Pancreas (tissue), 10 donors: ENCODE measurements at regions not wholly inside any gene's neighbourhood (a gene's known extent, or its start where the extent isn't known, plus 50 kb on each side); places are given as distances from the start of the nearest gene placed in this dataset.
"Not testable (repeated sequence)": the region's sequence is repeated elsewhere in the genome, so short reads cannot be mapped to it uniquely, and the experiment has no call there.

ENCODE experiments used
- ATAC-seq, 4 donors: fragments of 200-7000 bp; cut with Tn5 transposase; one replicate each; pipeline versions ENCODE4 v1.8.0 to v1.9.1; 2020; ENCODE audit warnings: mild to moderate bottlenecking in 4 of 4, moderate library complexity in 4 of 4
- DNase-seq, 6 donors: peaks; one replicate each; pipeline ENCODE4 v3.0.0-alpha.2; 2020
- FAIRE-seq: peaks from 2 replicates; lab custom pipeline; 2012; peaks lifted over from hg19 to GRCh38; lab: Jason Lieb, UNC
- H3K27ac ChIP-seq, 4 donors: fragments of 200-600 bp; sonication (generic); 1 replicate in 3 of 4; 2 replicates in 1 of 4; pipeline versions ENCODE4 v1.5.0 to v1.8.0; 2020
- H3K27me3 ChIP-seq, 4 donors: fragments of 200-600 bp; one replicate each; pipeline ENCODE4 v1.8.0; 2021
- H3K36me3 ChIP-seq, 3 donors: fragments of 200-600 bp; sonication (generic) in 1 of 3; one replicate each; pipeline versions ENCODE4 v1.5.0 to v1.8.0; 2020 to 2021
- H3K4me1 ChIP-seq, 3 donors: fragments of 200-600 bp; one replicate each; pipeline ENCODE4 v1.8.0; 2021
- H3K4me3 ChIP-seq, 4 donors: fragments of 200-600 bp; sonication (generic) in 2 of 4; one replicate each; pipeline versions ENCODE4 v1.5.0 to v1.8.0; 2020 to 2021
- H3K9me3 ChIP-seq, 4 donors: fragments of 200-600 bp; one replicate each; pipeline ENCODE4 v1.8.0; 2021
- WGBS, 2 donors: extraction: QIAGEN DNeasy Blood & Tissue Kit; methylation state at CpG; one replicate each; pipeline ENCODE4 v1.1.7; 2013; 5-methylcytosine and 5-hydroxymethylcytosine counted together
- intact Hi-C, 3 donors: fragments of 100-400 bp; cut with DNase I; formaldehyde crosslinking; loops; one replicate each; pipeline versions ENCODE4 v1.11.1 to v1.14.2; 2022
- TF ChIP-seq, protein P1 (sequence below), 4 donors: fragments of 200-600 bp; sonication (generic) in 3 of 4; IDR thresholded peaks; one replicate each; pipeline versions ENCODE4 v1.5.0 to v1.8.0; 2021; ENCODE audit warnings: antibody characterized with exemption in 4 of 4
- donor health status: healthy with polysubstance abuse.
- donor health status: DM: no; HTN: no; CAD: no; lungs with moderate emphysema.
- donor health status: DM: no; HTN: no; CAD: no.
- donor health status: control.
- donor health status: control.
- donor health status: Bipolar disorder and iron deficiency.
- donor health status: DM: yes; HTN: yes; CAD: no.
- donor health status: DM: no; HTN: no; CAD: no.
- donor health status: DM: no; HTN: no; CAD: no.
- donor health status: DM: yes; HTN: yes; CAD: no.

DNA sequence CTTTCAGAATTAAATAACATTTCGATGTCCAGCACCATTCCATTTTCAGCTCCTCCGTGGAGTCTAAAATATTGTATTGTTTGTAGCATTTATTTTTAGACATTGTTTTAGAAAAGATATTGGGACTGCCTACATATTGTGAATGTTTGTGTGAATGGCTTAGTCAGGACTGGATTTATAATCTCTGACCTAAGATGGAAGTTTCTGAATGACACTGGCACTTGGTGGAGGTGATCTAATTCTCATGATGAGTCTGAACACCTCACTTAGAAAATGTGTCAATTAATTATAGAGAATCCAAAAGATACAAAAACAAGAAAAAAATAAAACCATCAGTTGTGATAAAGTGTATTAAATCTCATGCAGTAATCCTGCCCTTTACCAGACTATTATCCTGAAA lies 60.8 kb upstream of the HBS1L start:
- FAIRE-seq (no peak), ATAC-seq (no peak), DNase-seq (no peak)
- 79% methylated on average over 2 of the region's 2 CpGs for WGBS, 2 donors
- no peak overlapping the region for H3K27ac ChIP-seq
- no peaks in the 10 kb centered on the region for H3K36me3 ChIP-seq
- intact Hi-C loops, result no loop called here
- TF ChIP-seq, protein P1, sequence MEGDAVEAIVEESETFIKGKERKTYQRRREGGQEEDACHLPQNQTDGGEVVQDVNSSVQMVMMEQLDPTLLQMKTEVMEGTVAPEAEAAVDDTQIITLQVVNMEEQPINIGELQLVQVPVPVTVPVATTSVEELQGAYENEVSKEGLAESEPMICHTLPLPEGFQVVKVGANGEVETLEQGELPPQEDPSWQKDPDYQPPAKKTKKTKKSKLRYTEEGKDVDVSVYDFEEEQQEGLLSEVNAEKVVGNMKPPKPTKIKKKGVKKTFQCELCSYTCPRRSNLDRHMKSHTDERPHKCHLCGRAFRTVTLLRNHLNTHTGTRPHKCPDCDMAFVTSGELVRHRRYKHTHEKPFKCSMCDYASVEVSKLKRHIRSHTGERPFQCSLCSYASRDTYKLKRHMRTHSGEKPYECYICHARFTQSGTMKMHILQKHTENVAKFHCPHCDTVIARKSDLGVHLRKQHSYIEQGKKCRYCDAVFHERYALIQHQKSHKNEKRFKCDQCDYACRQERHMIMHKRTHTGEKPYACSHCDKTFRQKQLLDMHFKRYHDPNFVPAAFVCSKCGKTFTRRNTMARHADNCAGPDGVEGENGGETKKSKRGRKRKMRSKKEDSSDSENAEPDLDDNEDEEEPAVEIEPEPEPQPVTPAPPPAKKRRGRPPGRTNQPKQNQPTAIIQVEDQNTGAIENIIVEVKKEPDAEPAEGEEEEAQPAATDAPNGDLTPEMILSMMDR (IDR thresholded peaks at IDR 0.05), result no peak
- H3K27me3 ChIP-seq, result no peaks in the 10 kb centered on the region
- no peaks in the 10 kb centered on the region for H3K9me3 ChIP-seq
- no peak overlapping the region for H3K4me3 ChIP-seq
- H3K4me1 ChIP-seq, result no peaks in the 10 kb centered on the region

DNA sequence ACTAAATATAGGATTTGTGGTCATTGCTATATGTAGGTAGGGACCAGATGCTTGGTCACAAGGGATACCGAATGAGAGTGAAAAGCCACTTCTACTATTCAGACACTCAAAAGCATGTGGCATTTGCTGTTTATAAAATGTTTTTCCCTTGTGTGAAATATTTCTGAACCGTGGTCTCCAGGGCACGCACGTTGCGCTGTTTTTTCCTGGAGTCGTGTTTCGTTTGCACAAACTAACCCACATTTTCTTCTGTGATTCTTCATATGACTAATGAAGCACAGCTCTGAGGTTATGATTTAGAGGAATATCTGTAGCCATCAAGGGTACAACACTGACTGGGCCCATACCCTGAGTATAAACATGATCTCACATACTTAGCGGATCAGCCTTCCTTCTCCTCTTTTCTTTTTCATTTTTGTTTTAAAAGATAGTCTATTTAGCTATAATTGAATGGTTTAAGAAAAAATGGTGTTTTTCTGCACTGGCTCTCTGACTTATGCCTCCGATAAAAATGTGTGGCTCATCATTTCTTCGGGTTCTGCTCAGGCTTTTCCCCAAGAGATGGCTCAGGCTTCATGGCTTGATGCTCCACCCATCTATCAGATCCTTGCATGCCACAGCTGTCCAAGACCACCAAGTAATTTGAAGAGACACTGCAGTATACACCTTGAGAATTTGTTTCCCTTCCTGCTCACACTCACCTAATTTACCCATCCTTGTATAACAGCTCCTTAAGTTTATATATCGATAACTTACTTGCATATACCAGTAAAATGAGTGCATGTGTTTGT lies 59.9 kb upstream of the HBS1L start:
- Histone ChIP-seq H3K27ac (no peak overlapping the region), H3K36me3 (no peaks in the 10 kb centered on the region), H3K27me3 (no peaks in the 10 kb centered on the region), H3K4me3 (no peak overlapping the region), H3K9me3 (no peaks in the 10 kb centered on the region), H3K4me1 (no peaks in the 10 kb centered on the region)
- no peak for ATAC-seq
- WGBS, 2 donors, result 77 to 84% methylated on average over 11 of the region's 11 CpGs
- TF ChIP-seq, protein P1 (IDR thresholded peaks at IDR 0.05), result no peak
- DNase-seq, result no peak
- FAIRE-seq, result no peak
- intact Hi-C loops, result no loop called here

DNA sequence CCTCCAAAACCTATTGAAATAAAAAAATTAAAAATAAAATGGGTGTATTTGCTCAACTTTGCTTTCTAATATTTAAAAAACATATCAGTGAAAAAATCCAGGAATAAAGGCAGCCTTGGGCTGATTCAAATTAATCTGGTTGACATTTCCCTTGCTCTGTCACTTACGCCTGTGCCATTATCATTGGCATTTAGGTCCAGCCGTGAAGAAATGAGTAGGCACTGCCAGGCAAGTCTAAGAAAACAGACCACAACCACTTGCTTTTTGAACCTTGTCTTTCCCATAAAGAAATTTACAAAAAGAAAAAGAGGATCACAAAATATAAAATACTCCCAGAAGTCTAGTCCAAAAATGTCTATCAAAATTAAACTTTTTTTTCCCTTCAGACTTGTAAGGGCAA lies 59.2 kb upstream of the HBS1L start:
- ATAC-seq (no peak), FAIRE-seq (no peak), DNase-seq (no peak)
- H3K36me3 ChIP-seq, result no peaks in the 10 kb centered on the region
- no peaks in the 10 kb centered on the region for H3K4me1 ChIP-seq
- H3K4me3 ChIP-seq, result no peak overlapping the region
- WGBS, 2 donors, result 73 to 80% methylated on average over 2 of the region's 2 CpGs
- TF ChIP-seq, protein P1 (IDR thresholded peaks at IDR 0.05), result no peak
- intact Hi-C loops, result no loop called here
- no peak overlapping the region for H3K27ac ChIP-seq
- no peaks in the 10 kb centered on the region for H3K9me3 ChIP-seq
- H3K27me3 ChIP-seq, result no peaks in the 10 kb centered on the region

DNA sequence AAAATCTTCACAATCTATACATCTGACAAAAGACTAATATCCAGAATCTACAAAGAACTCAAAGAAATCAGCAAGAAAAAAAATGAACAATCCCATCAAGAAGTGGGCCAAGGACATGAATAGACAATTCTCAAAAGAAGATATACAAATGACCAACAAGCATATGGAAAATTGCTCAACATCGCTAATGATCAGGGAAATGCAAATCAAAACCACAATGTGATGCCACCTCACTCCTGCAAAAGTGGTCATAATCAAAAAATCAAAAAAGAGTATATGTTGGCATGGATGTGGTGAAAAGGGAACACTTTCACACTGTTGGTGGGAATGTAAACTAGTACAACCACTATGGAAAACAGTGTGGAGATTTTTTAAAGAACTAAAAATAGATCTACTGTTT lies 58.3 kb upstream of the HBS1L start:
- H3K27me3 ChIP-seq, FAIRE-seq, H3K9me3 ChIP-seq, H3K4me1 ChIP-seq, H3K4me3 ChIP-seq, intact Hi-C loops, ATAC-seq, H3K27ac ChIP-seq, DNase-seq, H3K36me3 ChIP-seq: not testable (repeated sequence)
- 79 to 95% methylated on average over 1 of the region's 1 CpG for WGBS, 2 donors

DNA sequence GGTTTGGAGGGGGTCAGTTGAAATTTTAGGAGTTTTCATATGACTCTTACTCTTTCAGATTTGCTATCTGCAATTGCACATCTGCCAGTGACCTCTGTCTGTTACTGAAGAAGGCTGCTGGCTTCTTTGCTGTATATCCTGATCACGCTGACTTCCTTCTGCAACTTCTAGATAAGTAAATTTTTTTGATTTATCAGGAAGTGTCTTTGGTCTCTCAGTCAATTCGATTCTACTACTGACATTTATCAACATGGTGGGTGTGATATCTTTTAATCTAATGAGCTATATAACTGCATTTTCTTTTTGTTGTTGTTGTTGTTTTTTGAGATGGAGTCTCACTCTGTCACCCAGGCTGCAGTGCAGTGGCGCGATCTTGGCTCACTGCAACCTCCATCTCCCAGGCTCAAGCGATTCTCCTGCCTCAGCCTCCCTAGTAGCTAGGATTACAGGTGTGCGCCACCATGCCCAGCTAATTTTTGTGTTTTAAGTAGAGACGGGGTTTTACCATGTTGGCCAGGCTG lies 55.7 kb upstream of the HBS1L start:
- H3K9me3 ChIP-seq, FAIRE-seq, H3K27me3 ChIP-seq, DNase-seq, H3K4me3 ChIP-seq, H3K4me1 ChIP-seq, H3K27ac ChIP-seq, H3K36me3 ChIP-seq, ATAC-seq, intact Hi-C loops: not testable (repeated sequence)
- WGBS, 2 donors, result 82 to 86% methylated on average over 7 of the region's 7 CpGs

DNA sequence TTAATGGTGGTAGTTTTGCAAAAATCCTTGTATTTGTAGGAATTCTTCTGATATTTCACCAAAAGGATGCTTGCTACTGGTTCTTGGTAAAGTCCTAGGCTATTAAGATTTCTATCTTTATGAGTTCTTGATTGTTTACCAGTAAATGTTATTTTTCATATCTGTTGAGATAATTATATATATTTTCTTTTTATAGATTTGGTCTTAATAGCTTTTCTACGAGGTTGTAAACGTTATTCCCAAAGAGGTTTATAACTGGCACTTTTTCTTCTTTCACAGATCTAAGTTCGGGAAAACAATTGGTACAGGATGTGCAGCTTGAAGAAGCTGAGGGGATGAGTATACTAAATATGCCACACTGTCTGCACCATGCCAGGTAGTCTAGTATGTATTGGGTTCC lies 55.1 kb upstream of the HBS1L start:
- intact Hi-C loops, result no loop called here
- no peak for FAIRE-seq
- H3K4me3 ChIP-seq, result no peak overlapping the region
- H3K27ac ChIP-seq, result no peak overlapping the region
- H3K9me3 ChIP-seq, result no peaks in the 10 kb centered on the region
- no peaks in the 10 kb centered on the region for H3K36me3 ChIP-seq
- no peaks in the 10 kb centered on the region for H3K27me3 ChIP-seq
- ATAC-seq, result no peak
- TF ChIP-seq, protein P1 (IDR thresholded peaks at IDR 0.05), result no peak
- H3K4me1 ChIP-seq, result no peaks in the 10 kb centered on the region
- no peak for DNase-seq
- 76 to 81% methylated on average over 3 of the region's 3 CpGs for WGBS, 2 donors
